LNCAP (cell line): ENCODE measurements at regions not wholly inside any gene's neighbourhood (a gene's known extent, or its start where the extent isn't known, plus 50 kb on each side); places are given as distances from the start of the nearest gene placed in this dataset.

Source experiments
- CTCF ChIP-seq: fragments of 450-650 bp; IDR thresholded peaks from 2 replicates; pipeline ENCODE4 v1.5.1; 2017; ENCODE audit warnings: mild to moderate bottlenecking

GRCh38 chr12:86608638-86609037 lies 352.4 kb upstream of the MGAT4C start:
- TF ChIP-seq CTCF = no peak

- TF ChIP-seq CTCF = 0 out of 2 replicates have a peak, but pooled peaks have one; percentile 7
These were observed 345.5 kb upstream of the MGAT4C start for GRCh38 chr12:86601550-86602308.

GRCh38 chr12:86600664-86601231 lies 344.6 kb upstream of the MGAT4C start:
- no peak for TF ChIP-seq CTCF

- TF ChIP-seq CTCF = no peak
These were observed 341.2 kb upstream of the MGAT4C start for GRCh38 chr12:86597431-86597830.

- no peak for TF ChIP-seq CTCF
These were observed 334.1 kb upstream of the MGAT4C start for GRCh38 chr12:86590296-86590695.

- no peak for TF ChIP-seq CTCF
These were observed 318.0 kb upstream of the MGAT4C start for GRCh38 chr12:86574143-86574542.

- TF ChIP-seq CTCF = no peak
These were observed 316.3 kb upstream of the MGAT4C start for GRCh38 chr12:86572455-86572854.
